HG02852 (cell line): ENCODE measurements at regions not wholly inside any gene's neighbourhood (a gene's known extent, or its start where the extent isn't known, plus 50 kb on each side); places are given as distances from the start of the nearest gene placed in this dataset.

Source experiments
- ATAC-seq: cut with Tn5 transposase; IDR thresholded peaks from one replicate; pipeline ENCODE4 v1.9.1; 2021; ENCODE audit warnings: mild to moderate bottlenecking, moderate library complexity; ENCODE audit not compliant: unreplicated experiment

GRCh38 chrX:45714866-45715265, 514.2 kb upstream of the DIPK2B start:
- ATAC-seq, result no peak

- ATAC-seq, result no peak
Observed at GRCh38 chrX:45712067-45712466, 511.4 kb upstream of the DIPK2B start.

- ATAC-seq, result no peak
Observed at GRCh38 chrX:45711231-45711630, 510.6 kb upstream of the DIPK2B start.

GRCh38 chrX:45710081-45710801, 509.6 kb upstream of the DIPK2B start:
- peak; percentile 86 for ATAC-seq

GRCh38 chrX:45709381-45709780, 508.7 kb upstream of the DIPK2B start:
- ATAC-seq, result no peak

- no peak for ATAC-seq
Observed at GRCh38 chrX:45699158-45699557, 498.5 kb upstream of the DIPK2B start.

- no peak for ATAC-seq
Observed at GRCh38 chrX:45697591-45697990, 496.9 kb upstream of the DIPK2B start.

GRCh38 chrX:45696736-45697135, 496.1 kb upstream of the DIPK2B start:
- ATAC-seq, result no peak

GRCh38 chrX:45689971-45690370, 489.3 kb upstream of the DIPK2B start:
- no peak for ATAC-seq

- ATAC-seq, result no peak
Observed at GRCh38 chrX:45683914-45684313, 483.2 kb upstream of the DIPK2B start.

- no peak for ATAC-seq
Observed at GRCh38 chrX:45681891-45682290, 481.2 kb upstream of the DIPK2B start.

GRCh38 chrX:45669715-45670340, 469.2 kb upstream of the DIPK2B start:
- no peak for ATAC-seq

GRCh38 chrX:45668686-45669443, 468.2 kb upstream of the DIPK2B start:
- no peak for ATAC-seq

GRCh38 chrX:45667666-45668065, 467.0 kb upstream of the DIPK2B start:
- no peak for ATAC-seq

GRCh38 chrX:45664727-45665290, 464.1 kb upstream of the DIPK2B start:
- no peak for ATAC-seq

GRCh38 chrX:45660477-45660876, 459.8 kb upstream of the DIPK2B start:
- no peak for ATAC-seq

GRCh38 chrX:45633419-45633818, 432.7 kb upstream of the DIPK2B start:
- no peak for ATAC-seq

GRCh38 chrX:45632506-45632905, 431.8 kb upstream of the DIPK2B start:
- no peak for ATAC-seq

GRCh38 chrX:45630078-45630477, 429.4 kb upstream of the DIPK2B start:
- ATAC-seq, result no peak

- no peak for ATAC-seq
Observed at GRCh38 chrX:45628041-45628440, 427.4 kb upstream of the DIPK2B start.

GRCh38 chrX:45623266-45623665, 422.6 kb upstream of the DIPK2B start:
- no peak for ATAC-seq

GRCh38 chrX:45622538-45622937, 421.9 kb upstream of the DIPK2B start:
- no peak for ATAC-seq
